ENCODE measurements at regions not wholly inside any gene's neighbourhood (a gene's known extent, or its start where the extent isn't known, plus 50 kb on each side); places are given as distances from the start of the nearest gene placed in this dataset.

DNA sequence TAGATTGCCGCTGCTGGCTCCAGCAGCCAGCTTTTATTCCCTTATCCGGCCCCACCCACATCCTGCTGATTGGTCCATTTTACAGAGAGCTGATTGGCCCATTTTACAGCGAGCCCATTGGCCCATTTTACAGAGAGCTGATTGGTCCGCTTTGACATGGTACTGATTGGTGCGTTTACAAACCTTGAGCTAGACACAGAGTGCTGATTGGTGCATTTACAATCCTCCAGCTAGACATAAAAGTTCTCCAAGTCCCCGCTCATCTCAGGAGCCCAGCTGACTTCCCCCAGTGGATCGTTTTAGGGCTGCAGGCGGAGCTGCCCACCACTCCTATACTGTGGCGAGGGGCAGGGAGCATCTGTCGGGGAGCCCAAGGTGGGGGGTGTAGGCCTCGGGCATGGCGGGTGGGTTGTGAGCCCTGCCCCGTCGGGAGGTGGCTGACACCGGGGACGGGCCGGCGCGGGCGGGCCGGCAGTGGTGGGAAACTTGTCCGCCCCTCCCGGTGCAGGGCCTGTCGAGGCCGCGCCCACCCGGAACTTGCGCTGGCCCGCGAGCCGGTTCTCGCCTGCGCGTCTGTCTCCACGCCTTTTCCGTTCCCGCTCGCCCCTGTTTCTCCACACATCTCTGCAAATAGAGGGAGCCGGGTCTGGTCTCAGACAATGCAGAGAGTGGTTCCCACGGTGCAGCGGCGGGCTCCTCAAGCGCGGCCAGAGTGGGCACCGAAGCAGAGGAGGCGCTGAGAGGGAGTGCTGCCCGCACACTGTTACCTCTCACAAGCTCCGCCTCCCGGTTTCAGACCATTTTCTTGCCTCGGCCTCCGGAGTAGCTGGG lies 86.1 kb upstream of the STMND1 start:
- Mint-ChIP-seq H3K9me3 (peaks cover 3 to 4% (median 4%) of the 10 kb centered on the region in 3 donors), H3K4me3 (peak overlapping the region; percentile 68 to 79 (median 77)), H3K27me3 (peaks cover 10 to 26% of the 10 kb centered on the region in 2 donors), H3K27ac (peak overlapping the region; percentile 66 to 85), H3K4me1 (peaks cover 0 to 23% (median 17%) of the 10 kb centered on the region in 3 donors), H3K36me3 (no peaks in the 10 kb centered on the region)
- ChIA-PET POLR2A (no interaction called here), CTCF (interaction anchor here in 1 of 2 donors (0.7 kb wide), 1 partner anchor 61 kb away, joined by 3 read pairs; no protein-coding TSS in a partner anchor)
- H3K27ac ChIP-seq (ENCODE audit: low read length): no peak overlapping the region
- H3K36me3 ChIP-seq (ENCODE audit: control insufficient read depth in 2 of 2, extremely low read depth in 1 of 2, insufficient read depth in 1 of 2, low read length in 1 of 2): no peaks in the 10 kb centered on the region
- H3K4me1 ChIP-seq (ENCODE audit: control insufficient read depth in 1 of 2, extremely low read depth in 1 of 2, insufficient read depth in 2 of 2, low read length in 2 of 2): peaks cover 0 to 15% of the 10 kb centered on the region in 2 experiments
- H3K9me3 ChIP-seq: no peaks in the 10 kb centered on the region
- peak; percentile 60 to 73 (median 68) for ATAC-seq (replicated peaks in 1 of 4)
- peak overlapping the region; percentile 31 to 77 for H3K4me3 ChIP-seq (ENCODE audit: control insufficient read depth in 1 of 2, extremely low read depth in 1 of 2, low read length in 1 of 2)
- DNase-seq: peak in 34 of 35 experiments; percentile 8 to 62 (median 32)
- WGBS (ENCODE audit: insufficient coverage): 33% methylated on average over 39 of the region's 51 CpGs
- H3K27me3 ChIP-seq (replicated peaks in 1 of 2; ENCODE audit: control insufficient read depth in 2 of 2, extremely low read depth in 1 of 2, insufficient read depth in 2 of 2, low read length in 1 of 2): peaks cover 0 to 17% of the 10 kb centered on the region in 2 experiments

DNA sequence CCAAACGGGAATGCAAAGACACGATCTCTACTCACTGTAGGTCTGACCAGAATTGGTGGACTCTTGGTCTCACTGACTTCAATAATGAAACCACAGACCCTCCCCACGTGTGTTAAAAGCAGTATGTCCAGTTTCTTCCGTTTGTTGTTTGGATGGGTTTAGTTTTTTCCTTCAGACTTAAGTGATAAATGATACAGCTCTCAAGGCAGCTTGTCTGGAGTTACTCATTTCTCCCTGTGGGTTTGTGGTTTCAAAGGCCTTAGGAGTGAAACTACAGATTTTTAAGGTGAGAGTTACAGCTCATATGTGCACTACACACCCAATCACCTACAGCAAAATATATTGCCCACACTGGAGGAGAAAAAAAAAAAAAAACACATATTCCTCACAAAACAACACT lies 86.7 kb upstream of the STMND1 start:
- ChIA-PET CTCF (interaction anchor here in 1 of 2 donors (0.7 kb wide), 1 partner anchor 61 kb away, joined by 3 read pairs; no protein-coding TSS in a partner anchor), POLR2A (no interaction called here)
- ATAC-seq (replicated peaks in 1 of 4): peak in 3 of 4 experiments; percentile 61 to 74 (median 72)
- Histone ChIP-seq H3K4me3 (ENCODE audit: control insufficient read depth in 1 of 2, extremely low read depth in 1 of 2, low read length in 1 of 2) (peak overlapping the region in 1 of 2 donors; percentile 8), H3K36me3 (ENCODE audit: control insufficient read depth in 2 of 2, extremely low read depth in 1 of 2, insufficient read depth in 1 of 2, low read length in 1 of 2) (no peaks in the 10 kb centered on the region), H3K27me3 (replicated peaks in 1 of 2; ENCODE audit: control insufficient read depth in 2 of 2, extremely low read depth in 1 of 2, insufficient read depth in 2 of 2, low read length in 1 of 2) (peaks cover 0 to 17% of the 10 kb centered on the region in 2 experiments), H3K4me1 (ENCODE audit: control insufficient read depth in 1 of 2, extremely low read depth in 1 of 2, insufficient read depth in 2 of 2, low read length in 2 of 2) (peaks cover 0 to 15% of the 10 kb centered on the region in 2 experiments), H3K27ac (ENCODE audit: low read length) (no peak overlapping the region), H3K9me3 (no peaks in the 10 kb centered on the region)
- Mint-ChIP-seq H3K9me3 (peaks cover 3 to 6% (median 6%) of the 10 kb centered on the region in 3 donors), H3K4me1 (peaks cover 0 to 23% (median 17%) of the 10 kb centered on the region in 3 donors), H3K27ac (peak overlapping the region; percentile 66 to 85), H3K36me3 (no peaks in the 10 kb centered on the region), H3K27me3 (peaks cover 11 to 21% of the 10 kb centered on the region in 2 donors), H3K4me3 (peak overlapping the region; percentile 68 to 79 (median 77))
- peak in 2 of 35 experiments; percentile 3 to 6 for DNase-seq
- 0% methylated on average over 1 of the region's 4 CpGs for WGBS (ENCODE audit: insufficient coverage)

DNA sequence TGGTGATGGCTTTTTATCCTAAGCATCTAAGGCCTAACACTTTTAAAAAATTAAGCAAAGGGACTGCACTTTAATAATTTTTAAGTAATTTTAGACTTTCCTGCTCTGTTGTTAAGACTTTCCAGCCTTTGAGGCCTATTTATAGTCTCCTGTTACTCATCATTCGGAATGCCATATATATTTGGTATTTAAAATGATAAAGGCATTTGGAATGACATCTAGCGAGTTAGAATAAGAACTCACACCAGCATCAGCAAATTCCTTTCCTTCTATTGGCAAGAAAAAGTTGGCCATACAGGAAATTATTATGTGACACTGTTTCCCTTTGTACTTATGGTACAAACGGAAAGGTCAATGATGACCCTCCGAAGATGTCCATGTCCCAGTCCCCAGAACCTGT lies 88.1 kb upstream of the STMND1 start:
- H3K4me3 Mint-ChIP-seq: no peak overlapping the region
- no peak overlapping the region for H3K27ac ChIP-seq (ENCODE audit: low read length)
- no peaks in the 10 kb centered on the region for H3K9me3 ChIP-seq
- WGBS (ENCODE audit: insufficient coverage): no CpG with 5 or more reads among the region's 4 CpGs
- no peak overlapping the region for H3K4me3 ChIP-seq (ENCODE audit: control insufficient read depth in 1 of 2, extremely low read depth in 1 of 2, low read length in 1 of 2)
- peaks cover 0 to 15% of the 10 kb centered on the region in 2 experiments for H3K4me1 ChIP-seq (ENCODE audit: control insufficient read depth in 1 of 2, extremely low read depth in 1 of 2, insufficient read depth in 2 of 2, low read length in 2 of 2)
- POLR2A ChIA-PET: no interaction called here
- H3K9me3 Mint-ChIP-seq: peaks cover 3 to 7% (median 6%) of the 10 kb centered on the region in 3 donors
- H3K27me3 ChIP-seq (replicated peaks in 1 of 2; ENCODE audit: control insufficient read depth in 2 of 2, extremely low read depth in 1 of 2, insufficient read depth in 2 of 2, low read length in 1 of 2): peaks cover 0 to 17% of the 10 kb centered on the region in 2 experiments
- H3K36me3 ChIP-seq (ENCODE audit: control insufficient read depth in 2 of 2, extremely low read depth in 1 of 2, insufficient read depth in 1 of 2, low read length in 1 of 2): no peaks in the 10 kb centered on the region
- DNase-seq: no peak
- peaks cover 0 to 23% (median 17%) of the 10 kb centered on the region in 3 donors for H3K4me1 Mint-ChIP-seq
- CTCF ChIA-PET: no interaction called here
- peaks cover 11 to 20% of the 10 kb centered on the region in 2 donors for H3K27me3 Mint-ChIP-seq
- H3K27ac Mint-ChIP-seq: no peak overlapping the region
- no peaks in the 10 kb centered on the region for H3K36me3 Mint-ChIP-seq
- ATAC-seq (replicated peaks in 1 of 4): no peak

DNA sequence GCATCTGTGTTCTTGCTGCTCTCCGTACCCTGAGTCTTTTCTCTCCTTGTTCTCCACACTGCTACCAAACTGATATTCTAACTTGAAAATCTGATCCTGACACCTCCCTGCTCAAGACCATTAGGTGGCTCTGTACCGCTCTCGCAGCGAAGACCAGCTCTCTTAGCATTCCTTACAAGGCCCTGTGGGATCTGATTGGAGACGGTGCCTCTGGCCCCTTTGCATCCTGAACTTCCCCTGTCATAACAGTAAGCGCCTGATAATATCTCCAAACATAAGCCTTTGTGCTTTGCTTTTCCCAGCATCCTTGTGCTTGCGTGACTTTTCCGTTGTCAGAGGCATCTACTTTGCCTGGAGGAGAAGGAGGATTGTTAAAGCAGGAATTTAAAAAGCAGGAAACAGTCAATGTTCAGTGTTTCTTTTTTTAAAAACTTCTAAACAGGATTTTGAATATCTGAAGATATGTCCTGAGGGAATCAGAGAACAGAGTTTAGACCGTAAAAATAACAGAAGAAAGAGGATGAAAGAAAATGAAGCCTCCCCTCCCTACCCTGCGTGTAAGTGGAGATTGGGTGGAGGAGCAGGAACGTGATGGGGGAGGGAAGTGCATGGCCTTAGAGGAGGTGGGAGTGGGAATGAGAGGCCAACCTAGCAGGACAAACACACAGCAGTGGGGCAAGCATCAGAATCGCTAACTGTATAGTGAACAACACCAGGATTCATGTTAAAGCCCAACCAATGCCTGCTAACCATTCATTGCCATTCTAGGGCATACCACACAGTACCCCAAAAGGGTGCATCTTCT lies 89.2 kb upstream of the STMND1 start:
- POLR2A ChIA-PET: no interaction called here
- DNase-seq (no peak), ATAC-seq (replicated peaks in 1 of 4) (no peak)
- Histone ChIP-seq H3K4me1 (ENCODE audit: control insufficient read depth in 1 of 2, extremely low read depth in 1 of 2, insufficient read depth in 2 of 2, low read length in 2 of 2) (peaks cover 0 to 15% of the 10 kb centered on the region in 2 experiments), H3K9me3 (no peaks in the 10 kb centered on the region), H3K27ac (ENCODE audit: low read length) (no peak overlapping the region), H3K36me3 (ENCODE audit: control insufficient read depth in 2 of 2, extremely low read depth in 1 of 2, insufficient read depth in 1 of 2, low read length in 1 of 2) (no peaks in the 10 kb centered on the region), H3K4me3 (ENCODE audit: control insufficient read depth in 1 of 2, extremely low read depth in 1 of 2, low read length in 1 of 2) (no peak overlapping the region), H3K27me3 (replicated peaks in 1 of 2; ENCODE audit: control insufficient read depth in 2 of 2, extremely low read depth in 1 of 2, insufficient read depth in 2 of 2, low read length in 1 of 2) (peaks cover 0 to 15% of the 10 kb centered on the region in 2 experiments)
- Mint-ChIP-seq H3K27me3 (peaks cover 11 to 17% of the 10 kb centered on the region in 2 donors), H3K4me1 (peaks cover 0 to 23% (median 17%) of the 10 kb centered on the region in 3 donors), H3K9me3 (peaks cover 7 to 18% (median 12%) of the 10 kb centered on the region in 3 donors), H3K4me3 (no peak overlapping the region), H3K36me3 (no peaks in the 10 kb centered on the region), H3K27ac (no peak overlapping the region)
- WGBS (ENCODE audit: insufficient coverage): 86% methylated on average over 6 of the region's 12 CpGs
- CTCF ChIA-PET: no interaction called here

DNA sequence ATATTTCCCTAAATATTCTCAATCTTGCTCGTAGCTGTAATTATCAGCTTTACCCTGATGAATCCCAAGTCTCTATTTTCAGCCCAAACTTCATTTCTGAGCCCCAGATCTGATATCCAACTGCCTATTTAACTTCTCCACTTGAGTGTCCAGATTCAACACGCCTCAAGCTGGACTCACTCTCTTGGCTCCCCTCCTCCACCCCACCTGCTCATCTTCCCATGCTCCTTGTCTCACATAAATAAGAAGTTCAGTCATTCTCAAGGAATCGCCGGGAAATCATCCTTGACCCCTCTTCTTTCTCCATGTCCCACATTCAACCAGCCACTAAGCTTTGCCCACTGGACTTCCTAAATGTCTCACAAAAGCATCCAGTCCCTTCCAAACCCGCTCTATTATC lies 89.9 kb upstream of the STMND1 start:
- Histone ChIP-seq H3K9me3 (no peaks in the 10 kb centered on the region), H3K36me3 (ENCODE audit: control insufficient read depth in 2 of 2, extremely low read depth in 1 of 2, insufficient read depth in 1 of 2, low read length in 1 of 2) (no peaks in the 10 kb centered on the region), H3K27ac (ENCODE audit: low read length) (no peak overlapping the region), H3K4me1 (ENCODE audit: control insufficient read depth in 1 of 2, extremely low read depth in 1 of 2, insufficient read depth in 2 of 2, low read length in 2 of 2) (peaks cover 0 to 15% of the 10 kb centered on the region in 2 experiments), H3K4me3 (ENCODE audit: control insufficient read depth in 1 of 2, extremely low read depth in 1 of 2, low read length in 1 of 2) (no peak overlapping the region), H3K27me3 (replicated peaks in 1 of 2; ENCODE audit: control insufficient read depth in 2 of 2, extremely low read depth in 1 of 2, insufficient read depth in 2 of 2, low read length in 1 of 2) (peaks cover 0 to 12% of the 10 kb centered on the region in 2 experiments)
- POLR2A ChIA-PET: no interaction called here
- peaks cover 8 to 17% of the 10 kb centered on the region in 2 donors for H3K27me3 Mint-ChIP-seq
- CTCF ChIA-PET: no interaction called here
- no peak overlapping the region for H3K27ac Mint-ChIP-seq
- H3K36me3 Mint-ChIP-seq: no peaks in the 10 kb centered on the region
- WGBS (ENCODE audit: insufficient coverage): 83% methylated on average over 5 of the region's 5 CpGs
- peaks cover 8 to 19% (median 13%) of the 10 kb centered on the region in 3 donors for H3K9me3 Mint-ChIP-seq
- peaks cover 0 to 23% (median 17%) of the 10 kb centered on the region in 3 donors for H3K4me1 Mint-ChIP-seq
- DNase-seq (no peak), ATAC-seq (replicated peaks in 1 of 4) (no peak)
- no peak overlapping the region for H3K4me3 Mint-ChIP-seq

DNA sequence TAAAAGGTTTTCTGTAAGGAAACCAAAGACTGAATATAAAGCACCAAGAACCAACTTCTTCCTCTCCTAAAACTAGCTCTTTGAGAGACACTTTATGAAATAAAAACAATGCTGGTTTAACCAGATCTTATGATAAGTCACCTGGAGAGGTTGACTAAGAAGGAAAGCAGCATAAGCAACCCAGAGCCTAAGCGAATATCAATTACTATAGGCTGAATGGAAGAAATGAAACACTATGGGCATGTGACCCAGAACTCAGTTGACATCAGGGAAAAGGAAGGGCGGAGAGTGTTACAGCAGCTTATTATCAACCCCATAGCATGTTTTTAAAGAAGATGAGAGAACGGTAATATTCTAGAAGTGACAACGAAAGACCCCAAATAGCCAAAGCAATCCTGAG lies 94.1 kb upstream of the STMND1 start:
- ChIA-PET CTCF (no interaction called here), POLR2A (no interaction called here)
- peaks cover 5 to 19% (median 13%) of the 10 kb centered on the region in 3 donors for H3K9me3 Mint-ChIP-seq
- H3K27me3 Mint-ChIP-seq: peaks cover 18 to 34% of the 10 kb centered on the region in 2 donors
- Histone ChIP-seq H3K4me3 (ENCODE audit: control insufficient read depth in 1 of 2, extremely low read depth in 1 of 2, low read length in 1 of 2) (no peak overlapping the region), H3K4me1 (ENCODE audit: control insufficient read depth in 1 of 2, extremely low read depth in 1 of 2, insufficient read depth in 2 of 2, low read length in 2 of 2) (no peaks in the 10 kb centered on the region), H3K27ac (ENCODE audit: low read length) (no peak overlapping the region), H3K27me3 (replicated peaks in 1 of 2; ENCODE audit: control insufficient read depth in 2 of 2, extremely low read depth in 1 of 2, insufficient read depth in 2 of 2, low read length in 1 of 2) (no peaks in the 10 kb centered on the region), H3K36me3 (ENCODE audit: control insufficient read depth in 2 of 2, extremely low read depth in 1 of 2, insufficient read depth in 1 of 2, low read length in 1 of 2) (no peaks in the 10 kb centered on the region), H3K9me3 (no peaks in the 10 kb centered on the region)
- H3K36me3 Mint-ChIP-seq: no peaks in the 10 kb centered on the region
- WGBS (ENCODE audit: insufficient coverage): no CpG with 5 or more reads among the region's 4 CpGs
- no peak overlapping the region for H3K27ac Mint-ChIP-seq
- ATAC-seq (replicated peaks in 1 of 4): no peak
- no peak for DNase-seq
- no peak overlapping the region for H3K4me3 Mint-ChIP-seq
- no peaks in the 10 kb centered on the region for H3K4me1 Mint-ChIP-seq
